Myocyte (in vitro differentiated cells): ENCODE measurements at regions not wholly inside any gene's neighbourhood (a gene's known extent, or its start where the extent isn't known, plus 50 kb on each side); places are given as distances from the start of the nearest gene placed in this dataset.
"Not testable (repeated sequence)": the region's sequence is repeated elsewhere in the genome, so short reads cannot be mapped to it uniquely, and the experiment has no call there.

Source experiments
- DNase-seq: peaks from one replicate; pipeline ENCODE4 v3.0.0-alpha.2; 2012; ENCODE audit warnings: low read depth

- not testable (repeated sequence) for DNase-seq
Observed at GRCh38 chr4:137405833-137406232, 126.5 kb downstream of the PCDH18 start.

- peak; percentile 26 for DNase-seq
Observed at GRCh38 chr4:137394018-137394417, 138.3 kb downstream of the PCDH18 start.

- DNase-seq, result peak; percentile 82
Observed at GRCh38 chr4:137393044-137393443, 139.2 kb downstream of the PCDH18 start.

DNA sequence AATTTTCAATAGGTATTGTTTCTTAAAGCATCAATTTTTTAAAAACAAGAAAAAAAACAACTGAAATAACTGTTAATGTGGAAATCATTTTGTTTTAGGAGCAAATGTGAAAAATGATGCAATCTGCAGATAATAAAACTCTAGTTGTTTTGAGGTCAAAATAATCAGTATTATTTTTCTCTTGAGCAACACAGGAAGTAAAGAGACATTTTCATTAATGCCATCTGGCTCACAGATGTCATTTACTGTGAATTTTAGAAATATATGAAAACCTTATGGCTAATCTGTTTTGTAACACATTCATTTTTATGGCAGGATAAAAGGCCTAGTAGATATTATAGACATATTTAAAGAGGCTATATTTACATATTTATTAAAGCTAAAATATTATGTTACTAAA, 141.6 kb downstream of the PCDH18 start:
- peak; percentile 28 for DNase-seq

- DNase-seq, result no peak
Observed at GRCh38 chr4:137389911-137390520, 142.3 kb downstream of the PCDH18 start.

- no peak for DNase-seq
Observed at GRCh38 chr4:137387924-137388323, 144.4 kb downstream of the PCDH18 start.

DNA sequence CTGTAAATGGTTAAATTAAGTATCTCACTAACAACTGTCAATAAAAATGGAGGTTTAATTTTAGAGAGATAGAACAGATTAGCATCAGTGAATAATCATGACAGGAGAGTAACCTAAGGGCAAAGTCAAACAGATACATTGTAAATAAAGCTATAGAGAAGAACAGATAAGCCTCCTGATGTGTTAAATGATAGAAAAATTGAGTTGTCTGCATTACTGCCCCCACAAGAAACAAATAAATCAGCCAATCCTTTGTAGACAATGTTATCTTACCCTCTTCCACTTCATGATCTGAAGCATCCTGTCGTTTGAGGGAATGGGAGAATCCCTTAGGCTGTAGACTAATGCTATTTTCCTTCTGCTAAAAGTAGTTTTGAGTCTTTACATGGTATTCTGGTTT, 147.8 kb downstream of the PCDH18 start:
- DNase-seq, result no peak

DNA sequence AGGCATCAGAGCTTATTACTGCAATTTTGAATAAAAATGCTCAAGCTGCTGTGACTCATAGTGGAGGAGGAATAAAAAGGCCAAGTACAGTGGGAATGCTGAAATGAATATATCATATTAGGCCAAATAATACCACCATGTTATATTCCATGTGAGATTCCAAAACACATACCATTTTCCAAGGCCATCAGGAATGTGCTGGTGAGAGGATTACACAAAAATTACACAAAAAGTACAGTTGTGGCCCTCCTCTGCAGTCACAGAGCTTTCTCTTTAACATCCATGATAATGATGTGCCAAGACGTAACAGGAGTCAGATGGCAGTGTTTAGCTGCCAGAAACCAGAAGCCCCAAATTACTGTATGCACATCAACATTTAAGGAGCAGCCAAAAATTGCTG, 153.5 kb downstream of the PCDH18 start:
- no peak for DNase-seq

GRCh38 chr4:137378393-137378792, 153.9 kb downstream of the PCDH18 start:
- no peak for DNase-seq

GRCh38 chr4:137376312-137376711, 156.0 kb downstream of the PCDH18 start:
- no peak for DNase-seq

DNA sequence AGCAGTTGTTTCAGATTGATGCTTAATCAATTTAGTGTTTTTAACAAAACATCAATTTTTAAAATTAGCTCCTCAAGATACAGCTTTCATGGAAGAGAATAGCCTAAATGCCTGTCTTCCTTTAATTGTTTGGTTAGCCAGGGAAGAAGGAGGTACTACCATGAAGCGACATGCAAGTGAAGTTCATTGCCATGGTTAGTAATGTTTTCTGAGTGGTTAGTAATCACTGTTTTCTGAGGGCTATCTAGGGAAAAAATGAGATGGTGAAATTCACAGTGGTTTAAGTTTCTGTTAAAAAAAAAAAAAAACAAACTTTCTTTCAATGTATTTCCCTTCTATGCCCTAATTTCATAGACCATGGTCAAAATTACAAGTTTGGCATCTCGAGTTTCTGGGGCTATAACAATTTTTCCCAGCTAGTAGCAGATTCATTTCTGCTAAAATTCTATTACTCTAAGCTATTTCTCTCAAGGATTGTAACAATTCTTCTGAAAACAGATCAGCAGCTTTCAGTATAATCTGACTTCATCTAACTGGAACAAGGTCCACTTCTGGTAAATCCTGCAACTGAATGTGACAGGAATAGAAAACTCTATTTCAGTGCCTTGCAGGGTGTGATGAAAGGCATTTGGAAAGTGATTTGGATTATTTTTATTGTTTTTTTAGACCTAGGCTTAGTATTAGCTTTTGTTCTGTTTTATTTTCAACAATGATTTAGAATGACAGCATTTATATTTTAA, 157.0 kb downstream of the PCDH18 start:
- no peak for DNase-seq

DNA sequence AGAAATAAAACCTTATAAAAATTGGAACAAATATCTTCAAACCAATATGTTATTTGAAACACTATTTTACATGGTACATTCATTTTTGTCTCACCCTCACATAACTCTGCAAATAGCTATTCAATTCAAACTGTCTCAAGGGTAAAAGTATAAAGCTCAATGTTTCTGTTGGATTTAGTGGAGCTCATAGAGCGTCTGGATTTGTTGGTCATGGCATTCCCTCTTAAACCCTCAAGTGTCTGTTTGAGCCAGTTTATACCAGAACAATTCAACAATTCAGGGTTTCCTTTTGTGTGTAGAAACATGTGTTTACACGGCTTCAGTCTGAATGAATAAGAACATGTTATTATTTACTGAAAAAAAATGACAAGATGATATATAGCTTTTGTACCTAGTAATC, 161.6 kb downstream of the PCDH18 start:
- DNase-seq, result no peak

GRCh38 chr4:137370206-137370633, 162.1 kb downstream of the PCDH18 start:
- DNase-seq, result no peak

- DNase-seq, result no peak
Observed at GRCh38 chr4:137367620-137368019, 164.7 kb downstream of the PCDH18 start.

- no peak for DNase-seq
Observed at GRCh38 chr4:137363496-137363895, 168.8 kb downstream of the PCDH18 start.

DNA sequence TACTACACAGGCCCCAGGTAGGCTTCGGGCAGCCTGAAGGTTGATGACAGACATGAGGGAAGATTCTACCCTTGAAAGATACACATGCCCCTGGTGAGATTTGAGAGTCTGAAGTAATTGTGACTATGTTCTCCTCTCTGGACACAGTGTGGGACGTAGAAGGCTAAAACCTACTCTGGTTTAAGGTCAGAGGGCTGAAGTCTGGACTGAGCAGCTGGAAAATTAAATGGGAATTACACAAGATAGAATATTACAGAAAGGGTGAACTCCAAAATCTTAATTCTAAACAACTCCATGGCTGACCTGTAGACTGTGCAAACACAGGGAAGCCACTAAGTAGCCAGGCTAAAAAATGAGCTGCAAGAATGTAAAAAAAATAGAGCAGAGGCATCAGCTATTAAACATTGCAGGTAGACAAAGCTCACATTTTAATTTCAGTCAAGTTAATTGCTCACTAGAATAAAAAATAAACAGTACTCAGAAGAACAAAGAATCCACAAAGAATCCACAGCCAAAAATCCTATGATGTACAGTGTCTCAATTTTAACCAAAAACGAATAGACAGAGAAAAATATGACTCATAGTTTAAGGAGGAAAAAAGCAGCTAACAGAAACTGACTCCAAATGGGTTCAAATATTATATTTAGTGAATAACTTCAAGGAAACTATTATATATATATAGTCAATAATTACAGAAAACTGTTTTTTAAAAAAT, 170.4 kb downstream of the PCDH18 start:
- DNase-seq, result no peak

- DNase-seq, result no peak
Observed at GRCh38 chr4:137360761-137361160, 171.5 kb downstream of the PCDH18 start.

- DNase-seq, result peak; percentile 52
Observed at GRCh38 chr4:137359691-137360315, 172.5 kb downstream of the PCDH18 start.

DNA sequence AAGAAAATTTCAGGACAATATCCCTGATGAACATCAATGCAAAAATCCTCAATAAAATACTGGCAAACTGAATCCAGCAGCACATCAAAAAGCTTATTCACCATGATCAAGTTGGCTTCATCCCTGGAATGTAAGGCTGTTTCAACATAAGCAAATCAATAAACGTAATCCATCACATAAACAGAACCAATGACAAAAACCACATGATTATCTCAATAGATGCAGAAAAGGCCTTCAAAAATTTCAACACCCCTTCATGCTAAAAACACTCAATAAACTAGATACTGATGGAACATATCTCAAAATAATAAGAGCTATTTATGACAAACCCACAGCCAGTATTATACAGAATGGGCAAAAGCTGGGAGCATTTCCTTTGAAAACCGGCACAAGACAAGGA, 177.7 kb downstream of the PCDH18 start:
- not testable (repeated sequence) for DNase-seq

DNA sequence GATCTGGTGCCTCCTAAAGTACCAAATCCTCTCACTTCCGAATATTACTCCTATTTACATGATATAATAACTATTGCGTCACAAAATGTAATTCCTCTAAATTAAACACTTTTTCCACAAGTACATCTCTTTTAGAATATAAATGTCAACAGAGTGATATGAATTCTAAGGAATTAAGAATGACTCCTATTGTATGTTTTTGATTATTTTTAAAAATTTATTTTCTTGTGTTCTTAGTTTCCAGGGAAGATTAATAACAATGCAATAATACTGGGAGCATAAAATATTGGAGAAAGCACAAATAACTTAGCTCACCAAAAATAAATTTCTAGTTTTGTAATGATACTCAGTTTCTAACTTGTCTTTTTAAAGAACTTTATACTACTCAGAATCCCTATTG, 184.9 kb downstream of the PCDH18 start:
- DNase-seq, result no peak

DNA sequence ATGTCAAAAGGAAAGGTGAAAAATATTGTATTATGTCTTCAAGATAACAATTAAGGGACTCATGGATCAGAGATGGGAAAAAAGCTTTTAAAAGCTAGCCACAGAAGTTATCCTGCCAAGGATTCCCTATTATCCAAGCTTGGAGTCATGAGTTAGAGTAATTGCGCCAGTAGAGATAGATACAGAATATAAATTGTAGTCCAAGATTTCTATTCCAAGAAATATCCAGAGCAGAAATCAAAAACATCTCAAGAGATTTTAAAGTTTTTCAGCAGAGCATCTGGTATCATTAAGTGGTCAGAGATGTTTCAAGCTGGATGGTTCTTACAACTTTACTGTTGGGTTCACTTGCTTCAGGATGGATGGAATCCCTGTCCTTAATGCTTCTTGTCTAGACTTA, 186.7 kb downstream of the PCDH18 start:
- no peak for DNase-seq

DNA sequence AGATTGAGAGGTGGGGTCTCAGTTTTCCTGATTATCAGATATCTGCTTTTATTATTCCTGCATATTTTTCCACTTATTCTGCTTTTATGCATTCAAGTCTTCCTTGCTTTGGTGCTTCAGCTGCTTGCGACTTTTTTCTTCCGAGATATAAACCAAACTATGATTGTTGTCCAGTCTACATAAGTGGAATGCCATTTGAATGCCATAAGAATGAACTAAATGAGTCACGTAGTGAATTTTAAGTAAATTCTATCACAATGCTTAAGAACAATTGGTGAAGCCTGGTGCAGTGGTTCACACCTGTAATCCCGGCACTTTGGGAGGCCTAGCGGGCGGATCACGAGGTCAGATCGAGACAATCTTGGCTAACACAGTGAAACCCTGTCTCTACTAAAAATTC, 189.1 kb downstream of the PCDH18 start:
- no peak for DNase-seq
